Activated naive CD8-positive, alpha-beta T cell (primary cell): ENCODE measurements at regions not wholly inside any gene's neighbourhood (a gene's known extent, or its start where the extent isn't known, plus 50 kb on each side); places are given as distances from the start of the nearest gene placed in this dataset.

Experiments
- H3K27ac Mint-ChIP-seq: one replicate; pipeline ENCODE4 v1.8.0; 2021; ENCODE audit warnings: mixed read lengths
- H3K27me3 Mint-ChIP-seq: one replicate; pipeline ENCODE4 v1.8.0; 2021; ENCODE audit warnings: mixed read lengths
- H3K36me3 Mint-ChIP-seq: one replicate; pipeline ENCODE4 v1.8.0; 2021; ENCODE audit warnings: mixed read lengths
- H3K4me1 Mint-ChIP-seq: one replicate; pipeline ENCODE4 v1.8.0; 2021; ENCODE audit warnings: low read depth, mixed read lengths
- H3K4me3 Mint-ChIP-seq: one replicate; pipeline ENCODE4 v1.8.0; 2021; ENCODE audit warnings: mild to moderate bottlenecking, mixed read lengths
- H3K9me3 Mint-ChIP-seq: one replicate; pipeline ENCODE4 v1.8.0; 2021; ENCODE audit warnings: low read depth, mixed read lengths

- Mint-ChIP-seq H3K27ac (no peak overlapping the region), H3K36me3 (no peaks in the 10 kb centered on the region), H3K4me3 (no peak overlapping the region), H3K4me1 (no peaks in the 10 kb centered on the region), H3K9me3 (peaks cover 12% of the 10 kb centered on the region), H3K27me3 (peaks cover 11% of the 10 kb centered on the region)
These were observed 190.3 kb upstream of the ZC3H12A start for GRCh38 chr1:37284053-37284452.

- Mint-ChIP-seq H3K4me1 (no peaks in the 10 kb centered on the region), H3K4me3 (no peak overlapping the region), H3K9me3 (peaks cover 7% of the 10 kb centered on the region), H3K27ac (no peak overlapping the region), H3K36me3 (no peaks in the 10 kb centered on the region), H3K27me3 (peaks cover 7% of the 10 kb centered on the region)
These were observed 187.5 kb upstream of the ZC3H12A start for GRCh38 chr1:37286881-37287280.

GRCh38 chr1:37288900-37289299 is 185.5 kb upstream of the ZC3H12A start:
- no peaks in the 10 kb centered on the region for H3K4me1 Mint-ChIP-seq
- no peaks in the 10 kb centered on the region for H3K36me3 Mint-ChIP-seq
- H3K9me3 Mint-ChIP-seq, result peaks cover 7% of the 10 kb centered on the region
- H3K27me3 Mint-ChIP-seq, result peaks cover 5% of the 10 kb centered on the region
- no peak overlapping the region for H3K27ac Mint-ChIP-seq
- H3K4me3 Mint-ChIP-seq, result no peak overlapping the region

GRCh38 chr1:37290718-37291117 is 183.7 kb upstream of the ZC3H12A start:
- Mint-ChIP-seq H3K9me3 (no peaks in the 10 kb centered on the region), H3K4me1 (no peaks in the 10 kb centered on the region), H3K36me3 (no peaks in the 10 kb centered on the region), H3K4me3 (no peak overlapping the region), H3K27ac (no peak overlapping the region), H3K27me3 (peaks cover 7% of the 10 kb centered on the region)

GRCh38 chr1:37292789-37293188 is 181.6 kb upstream of the ZC3H12A start:
- H3K9me3 Mint-ChIP-seq, result no peaks in the 10 kb centered on the region
- no peaks in the 10 kb centered on the region for H3K4me1 Mint-ChIP-seq
- H3K4me3 Mint-ChIP-seq, result no peak overlapping the region
- H3K27me3 Mint-ChIP-seq, result peaks cover 19% of the 10 kb centered on the region
- H3K36me3 Mint-ChIP-seq, result no peaks in the 10 kb centered on the region
- H3K27ac Mint-ChIP-seq, result no peak overlapping the region

- H3K9me3 Mint-ChIP-seq, result no peaks in the 10 kb centered on the region
- peaks cover 24% of the 10 kb centered on the region for H3K27me3 Mint-ChIP-seq
- H3K36me3 Mint-ChIP-seq, result no peaks in the 10 kb centered on the region
- no peak overlapping the region for H3K4me3 Mint-ChIP-seq
- H3K27ac Mint-ChIP-seq, result no peak overlapping the region
- no peaks in the 10 kb centered on the region for H3K4me1 Mint-ChIP-seq
These were observed 180.3 kb upstream of the ZC3H12A start for GRCh38 chr1:37294096-37294495.

- H3K4me3 Mint-ChIP-seq, result no peak overlapping the region
- H3K36me3 Mint-ChIP-seq, result no peaks in the 10 kb centered on the region
- H3K27ac Mint-ChIP-seq, result no peak overlapping the region
- no peaks in the 10 kb centered on the region for H3K9me3 Mint-ChIP-seq
- no peaks in the 10 kb centered on the region for H3K4me1 Mint-ChIP-seq
- H3K27me3 Mint-ChIP-seq, result peaks cover 24% of the 10 kb centered on the region
These were observed 179.9 kb upstream of the ZC3H12A start for GRCh38 chr1:37294529-37294928.

GRCh38 chr1:37298769-37299168 is 175.6 kb upstream of the ZC3H12A start:
- no peaks in the 10 kb centered on the region for H3K9me3 Mint-ChIP-seq
- no peaks in the 10 kb centered on the region for H3K4me1 Mint-ChIP-seq
- no peak overlapping the region for H3K27ac Mint-ChIP-seq
- H3K36me3 Mint-ChIP-seq, result no peaks in the 10 kb centered on the region
- peaks cover 23% of the 10 kb centered on the region for H3K27me3 Mint-ChIP-seq
- H3K4me3 Mint-ChIP-seq, result no peak overlapping the region

- Mint-ChIP-seq H3K4me1 (no peaks in the 10 kb centered on the region), H3K9me3 (no peaks in the 10 kb centered on the region), H3K27ac (no peak overlapping the region), H3K27me3 (peaks cover 21% of the 10 kb centered on the region), H3K36me3 (no peaks in the 10 kb centered on the region), H3K4me3 (no peak overlapping the region)
These were observed 175.2 kb upstream of the ZC3H12A start for GRCh38 chr1:37299216-37299615.

GRCh38 chr1:37303884-37304574 is 170.4 kb upstream of the ZC3H12A start:
- Mint-ChIP-seq H3K27ac (no peak overlapping the region), H3K27me3 (peaks cover 1% of the 10 kb centered on the region), H3K9me3 (no peaks in the 10 kb centered on the region), H3K36me3 (no peaks in the 10 kb centered on the region), H3K4me1 (no peaks in the 10 kb centered on the region), H3K4me3 (no peak overlapping the region)

- Mint-ChIP-seq H3K4me3 (no peak overlapping the region), H3K27ac (no peak overlapping the region), H3K4me1 (no peaks in the 10 kb centered on the region), H3K27me3 (peaks cover 1% of the 10 kb centered on the region), H3K36me3 (no peaks in the 10 kb centered on the region), H3K9me3 (no peaks in the 10 kb centered on the region)
These were observed 169.3 kb upstream of the ZC3H12A start for GRCh38 chr1:37305108-37305507.

- Mint-ChIP-seq H3K36me3 (no peaks in the 10 kb centered on the region), H3K27me3 (peaks cover 2% of the 10 kb centered on the region), H3K4me1 (no peaks in the 10 kb centered on the region), H3K4me3 (no peak overlapping the region), H3K9me3 (no peaks in the 10 kb centered on the region), H3K27ac (no peak overlapping the region)
These were observed 168.5 kb upstream of the ZC3H12A start for GRCh38 chr1:37305841-37306240.

GRCh38 chr1:37306461-37306860 is 167.9 kb upstream of the ZC3H12A start:
- H3K4me1 Mint-ChIP-seq, result no peaks in the 10 kb centered on the region
- H3K27me3 Mint-ChIP-seq, result peaks cover 6% of the 10 kb centered on the region
- H3K36me3 Mint-ChIP-seq, result no peaks in the 10 kb centered on the region
- H3K9me3 Mint-ChIP-seq, result no peaks in the 10 kb centered on the region
- H3K4me3 Mint-ChIP-seq, result no peak overlapping the region
- no peak overlapping the region for H3K27ac Mint-ChIP-seq

- H3K9me3 Mint-ChIP-seq, result no peaks in the 10 kb centered on the region
- no peak overlapping the region for H3K4me3 Mint-ChIP-seq
- H3K4me1 Mint-ChIP-seq, result no peaks in the 10 kb centered on the region
- peaks cover 6% of the 10 kb centered on the region for H3K27me3 Mint-ChIP-seq
- no peaks in the 10 kb centered on the region for H3K36me3 Mint-ChIP-seq
- no peak overlapping the region for H3K27ac Mint-ChIP-seq
These were observed 167.5 kb upstream of the ZC3H12A start for GRCh38 chr1:37306871-37307270.

GRCh38 chr1:37308031-37308960 is 166.1 kb upstream of the ZC3H12A start:
- Mint-ChIP-seq H3K27ac (no peak overlapping the region), H3K27me3 (peaks cover 13% of the 10 kb centered on the region), H3K4me1 (no peaks in the 10 kb centered on the region), H3K36me3 (no peaks in the 10 kb centered on the region), H3K9me3 (no peaks in the 10 kb centered on the region), H3K4me3 (no peak overlapping the region)
